ENCODE measurements at regions not wholly inside any gene's neighbourhood (a gene's known extent, or its start where the extent isn't known, plus 50 kb on each side); places are given as distances from the start of the nearest gene placed in this dataset.

DNA sequence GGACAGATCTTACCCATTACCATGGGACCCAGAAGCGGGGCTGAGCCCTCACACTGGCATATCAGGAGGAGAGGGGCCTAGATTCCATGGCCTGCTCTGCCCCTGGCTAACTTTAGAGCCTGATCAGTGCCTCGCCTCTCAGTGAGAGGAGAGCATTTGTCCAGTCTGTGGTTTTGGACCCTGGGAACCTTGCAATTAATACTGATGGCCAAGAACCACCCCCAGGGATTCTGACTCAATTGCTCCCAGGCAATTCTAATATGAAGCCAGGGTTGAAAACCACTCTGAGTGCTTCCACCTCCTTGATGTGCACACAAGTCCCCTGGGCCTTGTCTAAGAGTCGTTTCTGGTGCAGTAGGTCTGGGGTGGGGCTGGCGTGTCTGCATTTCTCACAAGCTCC lies 67.7 kb downstream of the CALM1 start:
- TF ChIP-seq POLR2A (IDR thresholded peaks at IDR 0.05; ENCODE audit: low read length): no peak
- no peak for TF ChIP-seq GATA1 (IDR thresholded peaks at IDR 0.05; ENCODE audit: low read depth, low read length)

Measured in erythroblast (primary cell).